HG03039 (cell line): ENCODE measurements at regions not wholly inside any gene's neighbourhood (a gene's known extent, or its start where the extent isn't known, plus 50 kb on each side); places are given as distances from the start of the nearest gene placed in this dataset.

Experiments
- ATAC-seq: cut with Tn5 transposase; IDR thresholded peaks from one replicate; pipeline ENCODE4 v1.9.1; 2021; ENCODE audit warnings: mild to moderate bottlenecking, moderate library complexity; ENCODE audit not compliant: unreplicated experiment

- no peak for ATAC-seq
Measured at GRCh38 chr5:143476601-143477211, 73.2 kb upstream of the NR3C1 start.

GRCh38 chr5:143474616-143475015 is 71.1 kb upstream of the NR3C1 start:
- ATAC-seq = no peak

DNA sequence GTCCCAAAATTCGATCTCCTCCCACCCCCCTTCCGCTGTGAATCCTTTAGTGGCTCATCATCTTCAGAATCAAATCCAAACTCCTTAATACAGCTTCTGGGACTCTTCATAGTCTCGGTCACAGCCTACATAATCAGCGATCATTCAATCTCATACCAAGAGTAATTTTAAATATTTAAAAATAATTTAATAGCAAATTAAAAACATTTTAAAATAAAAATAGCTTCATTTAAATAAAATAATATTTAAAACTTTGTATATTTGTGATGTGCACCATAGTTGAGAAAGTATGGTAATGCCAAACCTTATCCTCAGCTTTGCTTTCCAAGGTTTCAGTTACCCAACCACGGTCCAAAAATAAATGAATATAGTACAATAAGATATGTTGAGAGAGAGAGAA is 70.0 kb upstream of the NR3C1 start:
- no peak for ATAC-seq

DNA sequence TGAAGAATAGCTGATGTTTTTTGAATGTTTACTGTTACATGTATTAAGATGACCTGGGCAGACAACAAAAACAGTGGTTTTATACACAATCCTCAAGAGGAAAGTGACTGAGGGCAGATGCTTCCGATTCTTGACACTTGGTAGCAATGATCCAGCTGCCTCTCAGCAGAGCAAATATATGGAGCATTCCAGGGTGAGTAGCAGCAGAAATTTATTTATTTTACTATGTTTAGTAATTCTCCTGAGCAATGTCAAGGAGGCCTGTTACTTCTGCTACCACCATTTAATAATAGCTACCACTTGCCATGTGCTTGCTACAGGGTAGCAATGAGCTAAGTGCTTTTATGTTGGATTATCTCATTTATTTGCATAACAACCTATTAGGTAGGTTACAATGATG is 69.1 kb upstream of the NR3C1 start:
- ATAC-seq = no peak

GRCh38 chr5:143471666-143472464 is 68.4 kb upstream of the NR3C1 start:
- no peak for ATAC-seq

- no peak for ATAC-seq
Measured at GRCh38 chr5:143471041-143471509, 67.6 kb upstream of the NR3C1 start.

DNA sequence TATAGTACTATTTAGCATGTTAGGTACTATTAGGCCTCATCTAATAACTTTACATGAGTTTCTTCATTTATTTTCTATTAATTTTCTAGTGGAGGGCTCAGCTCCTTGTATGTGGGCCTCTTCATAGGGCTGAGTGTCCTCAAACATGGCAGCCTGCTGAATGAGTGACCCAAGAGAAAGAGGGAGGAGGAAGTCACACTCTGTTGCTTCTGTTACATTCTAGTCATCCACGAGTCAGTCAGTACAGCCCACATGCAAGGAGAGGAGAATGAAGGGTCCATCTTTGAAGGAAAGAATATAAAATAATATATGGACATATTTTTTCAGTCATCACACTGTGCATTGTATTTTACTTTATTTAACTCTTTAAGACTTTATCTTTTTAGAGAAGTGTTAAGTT is 66.6 kb upstream of the NR3C1 start:
- no peak for ATAC-seq

DNA sequence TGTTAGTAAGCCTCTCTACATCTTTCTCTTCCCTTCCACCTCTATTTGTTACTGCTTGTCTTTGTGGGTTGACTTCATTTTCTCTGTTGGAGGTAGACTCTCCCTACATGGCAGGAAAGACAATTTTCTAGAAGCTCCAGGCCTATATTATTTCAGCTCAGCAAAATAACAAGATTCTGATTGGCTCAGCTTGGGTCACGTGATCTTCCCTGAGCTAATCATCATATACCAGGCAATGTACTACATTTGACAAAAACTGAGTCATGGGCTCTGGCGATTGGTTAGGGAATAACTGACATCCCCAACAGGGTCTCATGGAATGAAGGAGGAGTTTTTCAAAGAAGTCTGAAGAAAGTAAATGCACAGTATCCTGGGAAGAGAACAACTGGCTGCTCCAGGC is 65.6 kb upstream of the NR3C1 start:
- ATAC-seq = no peak

DNA sequence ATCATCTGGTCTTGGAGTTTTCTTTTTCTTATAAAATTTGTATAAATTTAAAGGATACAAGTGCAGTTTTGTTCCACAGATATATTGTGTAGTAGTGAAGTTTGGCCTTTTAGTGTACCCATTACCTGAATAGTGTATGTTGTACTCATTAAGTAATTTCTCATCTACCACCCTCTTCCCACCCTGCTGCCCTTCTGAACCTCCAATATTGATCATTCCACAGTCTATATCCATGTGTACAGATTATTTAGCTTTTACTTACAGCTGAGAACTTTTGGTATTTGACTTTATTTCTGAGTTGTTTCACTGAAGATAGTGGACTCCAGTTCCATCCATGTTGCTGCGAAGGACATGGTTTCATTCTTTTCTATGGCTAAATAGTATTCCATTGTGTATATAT is 63.1 kb upstream of the NR3C1 start:
- no peak for ATAC-seq

DNA sequence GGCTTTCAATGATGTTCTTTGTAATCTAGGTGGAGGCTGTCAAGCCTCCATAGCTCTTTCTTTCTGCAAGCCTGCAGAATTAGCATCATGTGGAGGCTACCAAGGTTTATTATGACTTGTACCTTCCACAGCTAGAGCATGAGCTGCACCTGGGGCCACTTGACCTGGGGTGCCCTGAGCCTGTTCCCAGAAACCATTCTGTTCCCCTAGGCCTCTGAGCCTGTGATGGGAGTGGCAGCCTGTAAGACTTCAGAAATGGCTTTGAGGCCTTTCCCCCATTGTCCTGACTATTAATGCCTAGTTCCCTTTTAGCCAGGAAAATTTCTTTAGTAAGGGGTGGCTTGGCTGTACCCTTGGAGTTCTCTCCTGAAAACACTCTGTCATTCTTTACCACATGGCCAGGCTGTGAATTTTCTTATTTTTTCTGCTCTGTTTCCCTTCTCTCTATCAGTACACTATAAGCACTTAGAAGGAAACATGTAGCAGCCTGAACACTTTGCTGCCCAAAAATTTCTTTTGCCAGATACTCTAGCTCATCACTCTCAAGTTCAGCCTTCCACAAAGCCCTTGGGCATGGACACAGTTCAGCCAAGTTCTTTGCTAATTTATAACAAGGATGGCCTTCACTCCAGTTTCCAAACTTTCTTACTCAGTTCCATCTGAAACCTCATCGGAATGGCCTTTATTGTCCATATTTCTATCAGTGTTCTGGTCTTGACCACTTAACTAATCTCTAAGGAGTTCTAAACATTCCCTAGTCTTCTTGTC is 61.4 kb upstream of the NR3C1 start:
- ATAC-seq = no peak

- ATAC-seq = no peak
Measured at GRCh38 chr5:143462431-143462830, 58.9 kb upstream of the NR3C1 start.

GRCh38 chr5:143459433-143459832 is 55.9 kb upstream of the NR3C1 start:
- ATAC-seq = no peak

- ATAC-seq = no peak
Measured at GRCh38 chr5:143456952-143457547, 53.6 kb upstream of the NR3C1 start.

GRCh38 chr5:143454936-143455516 is 51.5 kb upstream of the NR3C1 start:
- no peak for ATAC-seq

DNA sequence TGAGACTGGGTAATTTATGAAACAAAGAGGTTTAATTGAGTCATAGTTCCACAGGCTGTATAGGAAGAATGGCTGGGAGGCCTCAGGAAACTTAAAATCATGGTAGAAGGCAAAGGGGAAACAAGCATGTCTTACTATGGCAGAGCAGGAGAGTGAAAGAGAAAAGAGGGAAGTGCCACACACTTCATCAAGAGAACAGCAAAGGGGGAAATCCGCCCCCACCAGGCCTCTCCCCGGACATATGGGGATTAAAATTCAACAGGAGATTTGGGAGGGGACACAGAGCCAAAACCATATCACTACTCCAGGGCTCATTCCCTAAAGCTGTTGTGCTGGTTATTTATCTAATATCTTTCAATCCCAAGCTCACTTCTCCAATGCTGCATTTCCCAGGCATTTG is 50.2 kb upstream of the NR3C1 start:
- no peak for ATAC-seq
